ENCODE measurements at regions not wholly inside any gene's neighbourhood (a gene's known extent, or its start where the extent isn't known, plus 50 kb on each side); places are given as distances from the start of the nearest gene placed in this dataset.

- no peaks in the 10 kb centered on the region for H3K4me1 ChIP-seq (ENCODE audit: insufficient read depth)
- H3K9me2 ChIP-seq (replicated peaks; ENCODE audit: insufficient read depth), result no peaks in the 10 kb centered on the region
- no peak overlapping the region for H3K4me2 ChIP-seq
- no peak overlapping the region for H2AFZ ChIP-seq
- no peaks in the 10 kb centered on the region for H3K27me3 ChIP-seq
- H3K36me3 ChIP-seq (replicated peaks; ENCODE audit: insufficient read depth, low read depth), result no peaks in the 10 kb centered on the region
- no peaks in the 10 kb centered on the region for H3K79me2 ChIP-seq
- WGBS (ENCODE audit: low lambda C conversion rate, missing lambda C conversion rate), result 95% methylated on average over 1 of the region's 1 CpG
- no peaks in the 10 kb centered on the region for H4K20me1 ChIP-seq (ENCODE audit: insufficient read depth, poor library complexity, severe bottlenecking)
- H3K27ac ChIP-seq, result no peak overlapping the region
- TF ChIP-seq CTCF (IDR thresholded peaks at IDR 0.05; ENCODE audit: poor library complexity) (no peak), EZH2phosphoT487 (IDR thresholded peaks at IDR 0.05; ENCODE audit: low read depth, severe bottlenecking, unreplicated experiment) (no peak), EZH2 (IDR thresholded peaks at IDR 0.05; ENCODE audit: borderline replicate concordance) (no peak)
- H3K9me3 ChIP-seq (ENCODE audit: low read depth), result no peaks in the 10 kb centered on the region
- DNase-seq (ENCODE audit: low spot score), result no peak
- no peak overlapping the region for H3K4me3 ChIP-seq
Observed at GRCh38 chr11:95653680-95654079, 135.9 kb downstream of the FAM76B start.

- WGBS (ENCODE audit: low lambda C conversion rate, missing lambda C conversion rate), result 96% methylated on average over 5 of the region's 5 CpGs
- Histone ChIP-seq H3K27me3 (no peaks in the 10 kb centered on the region), H3K9me3 (ENCODE audit: low read depth) (no peaks in the 10 kb centered on the region), H4K20me1 (ENCODE audit: insufficient read depth, poor library complexity, severe bottlenecking) (no peaks in the 10 kb centered on the region), H3K4me2 (no peak overlapping the region), H2AFZ (no peak overlapping the region), H3K79me2 (no peaks in the 10 kb centered on the region), H3K9me2 (replicated peaks; ENCODE audit: insufficient read depth) (no peaks in the 10 kb centered on the region), H3K4me3 (no peak overlapping the region), H3K36me3 (replicated peaks; ENCODE audit: insufficient read depth, low read depth) (no peaks in the 10 kb centered on the region), H3K4me1 (ENCODE audit: insufficient read depth) (no peaks in the 10 kb centered on the region), H3K27ac (no peak overlapping the region)
- TF ChIP-seq CTCF (IDR thresholded peaks at IDR 0.05; ENCODE audit: poor library complexity) (no peak), EZH2 (IDR thresholded peaks at IDR 0.05; ENCODE audit: borderline replicate concordance) (no peak)
- no peak for DNase-seq (ENCODE audit: low spot score)
Observed at GRCh38 chr11:95653099-95653498, 136.5 kb downstream of the FAM76B start.

GRCh38 chr11:95652002-95652472 lies 137.5 kb downstream of the FAM76B start:
- Histone ChIP-seq H3K9me2 (replicated peaks; ENCODE audit: insufficient read depth) (no peaks in the 10 kb centered on the region), H3K27ac (no peak overlapping the region), H3K4me1 (ENCODE audit: insufficient read depth) (peaks cover 10% of the 10 kb centered on the region), H3K4me3 (no peak overlapping the region), H2AFZ (no peak overlapping the region), H4K20me1 (ENCODE audit: insufficient read depth, poor library complexity, severe bottlenecking) (no peaks in the 10 kb centered on the region), H3K4me2 (no peak overlapping the region), H3K36me3 (replicated peaks; ENCODE audit: insufficient read depth, low read depth) (no peaks in the 10 kb centered on the region), H3K9me3 (ENCODE audit: low read depth) (no peaks in the 10 kb centered on the region), H3K27me3 (no peaks in the 10 kb centered on the region), H3K79me2 (no peaks in the 10 kb centered on the region)
- DNase-seq (ENCODE audit: low spot score), result no peak
- no peak for TF ChIP-seq EZH2 (IDR thresholded peaks at IDR 0.05; ENCODE audit: borderline replicate concordance)
- no peak for TF ChIP-seq CTCF (IDR thresholded peaks at IDR 0.05; ENCODE audit: poor library complexity)
- no peak for TF ChIP-seq EZH2phosphoT487 (IDR thresholded peaks at IDR 0.05; ENCODE audit: low read depth, severe bottlenecking, unreplicated experiment)
- 37% methylated on average over 3 of the region's 3 CpGs for WGBS (ENCODE audit: low lambda C conversion rate, missing lambda C conversion rate)

GRCh38 chr11:95650276-95650675 lies 139.3 kb downstream of the FAM76B start:
- Histone ChIP-seq H3K27ac (no peak overlapping the region), H3K9me3 (ENCODE audit: low read depth) (no peaks in the 10 kb centered on the region), H2AFZ (no peak overlapping the region), H4K20me1 (ENCODE audit: insufficient read depth, poor library complexity, severe bottlenecking) (no peaks in the 10 kb centered on the region), H3K9me2 (replicated peaks; ENCODE audit: insufficient read depth) (no peaks in the 10 kb centered on the region), H3K27me3 (no peaks in the 10 kb centered on the region), H3K4me1 (ENCODE audit: insufficient read depth) (peaks cover 13% of the 10 kb centered on the region), H3K79me2 (no peaks in the 10 kb centered on the region), H3K36me3 (replicated peaks; ENCODE audit: insufficient read depth, low read depth) (no peaks in the 10 kb centered on the region), H3K4me3 (no peak overlapping the region), H3K4me2 (no peak overlapping the region)
- WGBS (ENCODE audit: low lambda C conversion rate, missing lambda C conversion rate), result 64% methylated on average over 1 of the region's 1 CpG
- TF ChIP-seq EZH2 (IDR thresholded peaks at IDR 0.05; ENCODE audit: borderline replicate concordance) (no peak), CTCF (IDR thresholded peaks at IDR 0.05; ENCODE audit: poor library complexity) (no peak), EZH2phosphoT487 (IDR thresholded peaks at IDR 0.05; ENCODE audit: low read depth, severe bottlenecking, unreplicated experiment) (no peak)
- no peak for DNase-seq (ENCODE audit: low spot score)
